H9 (cell line): ENCODE measurements at regions not wholly inside any gene's neighbourhood (a gene's known extent, or its start where the extent isn't known, plus 50 kb on each side); places are given as distances from the start of the nearest gene placed in this dataset.

Experiments used
- DNase-seq: peaks from one replicate; pipeline ENCODE4 v3.0.0-alpha.2; 2017
- H2AFZ ChIP-seq: one replicate; pipeline ENCODE4 v1.6.1; 2013; ENCODE audit warnings: mild to moderate bottlenecking, low read length, control low read depth, moderate library complexity
- H2AK5ac ChIP-seq: 2 replicates; pipeline ENCODE4 v1.6.1; 2013; ENCODE audit warnings: low read length, control low read depth, mixed read lengths; ENCODE audit not compliant: insufficient read length
- H2BK120ac ChIP-seq: one replicate; pipeline ENCODE4 v1.6.1; 2013; ENCODE audit warnings: low read depth, mild to moderate bottlenecking, low read length, control low read depth, inconsistent platforms; ENCODE audit not compliant: poor library complexity, severe bottlenecking
- H2BK12ac ChIP-seq: 2 replicates; pipeline ENCODE4 v1.6.1; 2013; ENCODE audit warnings: low read length, control low read depth, mixed read lengths, low read depth; ENCODE audit not compliant: insufficient read length
- H2BK15ac ChIP-seq: 2 replicates; pipeline ENCODE4 v1.6.1; 2013; ENCODE audit warnings: low read depth, low read length, control low read depth
- H2BK20ac ChIP-seq: one replicate; pipeline ENCODE4 v1.6.1; 2013; ENCODE audit warnings: low read depth, mild to moderate bottlenecking, low read length, control low read depth, inconsistent platforms; ENCODE audit not compliant: poor library complexity, severe bottlenecking
- H2BK5ac ChIP-seq: 2 replicates; pipeline ENCODE4 v1.6.1; 2013; ENCODE audit warnings: low read length, control low read depth, mixed read lengths; ENCODE audit not compliant: insufficient read length
- H3K14ac ChIP-seq: 2 replicates; pipeline ENCODE4 v1.6.1; 2013; ENCODE audit warnings: low read length, control low read depth; ENCODE audit not compliant: insufficient read depth
- H3K18ac ChIP-seq: 2 replicates; pipeline ENCODE4 v1.6.1; 2013; ENCODE audit warnings: low read depth, mild to moderate bottlenecking, mixed read lengths, low read length, control low read depth; ENCODE audit not compliant: insufficient read length
- H3K23ac ChIP-seq: 2 replicates; pipeline ENCODE4 v1.6.1; 2013; ENCODE audit warnings: low read length, control low read depth, mixed read lengths, low read depth; ENCODE audit not compliant: insufficient read length
- H3K23me2 ChIP-seq: 2 replicates; pipeline ENCODE4 v1.6.1; 2013; ENCODE audit warnings: low read depth, mild to moderate bottlenecking, mixed read lengths, low read length, control low read depth; ENCODE audit not compliant: insufficient read length, poor library complexity, severe bottlenecking
- H3K27ac ChIP-seq: 2 replicates; pipeline ENCODE4 v1.5.1; 2013; ENCODE audit warnings: low read length, control low read depth, mixed read lengths, low read depth; ENCODE audit not compliant: insufficient read length
- H3K27me3 ChIP-seq: 2 replicates; pipeline ENCODE4 v1.6.1; 2013; ENCODE audit warnings: low read length, control low read depth, inconsistent platforms; ENCODE audit not compliant: insufficient read depth
- H3K4ac ChIP-seq: 2 replicates; pipeline ENCODE4 v1.6.1; 2013; ENCODE audit warnings: low read depth, mild to moderate bottlenecking, control low read depth, inconsistent platforms, low read length, moderate library complexity
- H3K4me1 ChIP-seq: 2 replicates; pipeline ENCODE4 v1.6.1; 2013; ENCODE audit warnings: low read length, control low read depth, inconsistent platforms; ENCODE audit not compliant: insufficient read depth
- H3K4me2 ChIP-seq: 2 replicates; pipeline ENCODE4 v1.6.1; 2013; ENCODE audit warnings: low read length, control low read depth, mixed read lengths; ENCODE audit not compliant: insufficient read length, insufficient read depth
- H3K56ac ChIP-seq: 2 replicates; pipeline ENCODE4 v1.6.1; 2013; ENCODE audit warnings: low read depth, mild to moderate bottlenecking, mixed read lengths, low read length, control low read depth; ENCODE audit not compliant: insufficient read length
- H3K79me1 ChIP-seq: 2 replicates; pipeline ENCODE4 v1.6.1; 2013; ENCODE audit warnings: low read depth, mild to moderate bottlenecking, moderate library complexity, low read length, control low read depth, inconsistent platforms; ENCODE audit not compliant: insufficient read depth, poor library complexity, severe bottlenecking
- H3K79me2 ChIP-seq: 2 replicates; pipeline ENCODE4 v1.6.1; 2013; ENCODE audit warnings: low read length, control low read depth, inconsistent platforms; ENCODE audit not compliant: insufficient read depth
- H3K9ac ChIP-seq: 2 replicates; pipeline ENCODE4 v1.6.1; 2013; ENCODE audit warnings: low read length, control low read depth, mixed read lengths; ENCODE audit not compliant: insufficient read length; ENCODE audit errors: extremely low read depth
- H3K9me3 ChIP-seq: one replicate; pipeline ENCODE4 v1.6.1; 2013; ENCODE audit warnings: low read depth, low read length, inconsistent platforms; ENCODE audit not compliant: control insufficient read depth
- H3T11ph ChIP-seq: one replicate; pipeline ENCODE4 v1.6.1; 2013; ENCODE audit warnings: mild to moderate bottlenecking, low read length, control low read depth, inconsistent platforms
- H4K20me1 ChIP-seq: one replicate; pipeline ENCODE4 v1.6.1; 2013; ENCODE audit not compliant: control insufficient read depth, insufficient read length, insufficient read depth
- H4K5ac ChIP-seq: 2 replicates; pipeline ENCODE4 v1.6.1; 2013; ENCODE audit warnings: low read depth, mild to moderate bottlenecking, mixed read lengths, low read length, control low read depth; ENCODE audit not compliant: insufficient read length
- H4K8ac ChIP-seq: replicated peaks from 2 replicates; pipeline ENCODE4 v1.6.1; 2013; ENCODE audit warnings: low read length, control low read depth, mixed read lengths, low read depth; ENCODE audit not compliant: insufficient read length
- H4K91ac ChIP-seq: 2 replicates; pipeline ENCODE4 v1.6.1; 2013; ENCODE audit warnings: low read depth, mild to moderate bottlenecking, moderate library complexity, mixed read lengths, low read length, control low read depth; ENCODE audit not compliant: insufficient read length
- H3K27ac Mint-ChIP-seq, 3 experiments: 2 replicates in 2 of 3; 3 replicates in 1 of 3; pipeline ENCODE4 v1.8.0; 2020 to 2021; ENCODE audit warnings: mixed read lengths in 3 of 3, mild to moderate bottlenecking in 1 of 3, moderate library complexity in 1 of 3
- H3K27me3 Mint-ChIP-seq: 2 replicates; pipeline ENCODE4 v1.8.0; 2021; ENCODE audit warnings: low read depth, mild to moderate bottlenecking, moderate library complexity, mixed read lengths
- H3K36me3 Mint-ChIP-seq, 3 experiments: 2 replicates in 2 of 3; 3 replicates in 1 of 3; pipeline ENCODE4 v1.8.0; 2020 to 2021; ENCODE audit warnings: low read depth in 3 of 3, mixed read lengths in 3 of 3; ENCODE audit not compliant: insufficient read depth in 1 of 3
- H3K4me1 Mint-ChIP-seq, 2 experiments: 2 replicates each; pipeline ENCODE4 v1.8.0; 2020; ENCODE audit warnings: mixed read lengths in 2 of 2
- H3K4me3 Mint-ChIP-seq, 2 experiments: 2 replicates in 1 of 2; 3 replicates in 1 of 2; pipeline ENCODE4 v1.8.0; 2020 to 2021; ENCODE audit warnings: mild to moderate bottlenecking in 2 of 2, mixed read lengths in 2 of 2, moderate library complexity in 1 of 2
- H3K9me3 Mint-ChIP-seq, 2 experiments: 2 replicates in 1 of 2; 3 replicates in 1 of 2; pipeline ENCODE4 v1.8.0; 2020; ENCODE audit warnings: mild to moderate bottlenecking in 2 of 2, mixed read lengths in 2 of 2, moderate library complexity in 1 of 2
- WGBS: extraction: QIAGEN DNeasy Blood & Tissue Kit; methylation state at CpG from one replicate; pipeline ENCODE4 v1.1.7; 2013; ENCODE audit warnings: missing lambda C conversion rate, low lambda C conversion rate, mixed read lengths; ENCODE audit not compliant: insufficient read length; ENCODE audit errors: extremely low coverage; 5-methylcytosine and 5-hydroxymethylcytosine counted together
- TF ChIP-seq, protein P1 (sequence below): fragments of 200-600 bp; sonication (generic); conservative IDR thresholded peaks from 3 replicates; pipeline ENCODE4 v1.8.0; 2021; ENCODE audit warnings: antibody characterized with exemption, mild to moderate bottlenecking

DNA sequence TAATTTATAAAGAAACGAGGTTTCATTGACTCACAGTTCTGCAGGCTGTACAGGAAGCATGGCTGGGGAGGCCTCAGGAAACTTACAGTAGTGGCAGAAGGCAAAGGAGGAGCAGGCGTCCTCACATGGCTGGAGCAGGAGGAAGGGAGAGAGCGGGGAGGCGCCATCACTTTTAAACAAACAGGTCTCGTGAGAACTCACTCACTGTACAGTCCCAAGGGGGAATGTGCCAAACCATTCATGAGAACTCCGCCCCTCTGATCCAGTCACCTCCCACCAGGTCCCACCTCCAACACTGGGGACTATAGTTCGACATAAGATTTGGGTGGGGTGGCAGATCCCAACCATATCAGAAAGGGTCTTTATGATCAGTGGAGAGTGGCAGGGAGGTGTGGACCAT lies 392.4 kb upstream of the TNRC6C start:
- H4K5ac ChIP-seq, result no peak overlapping the region
- H3K79me2 ChIP-seq, result no peaks in the 10 kb centered on the region
- no peak for DNase-seq
- peaks cover 28% of the 10 kb centered on the region for H3K27me3 Mint-ChIP-seq
- no peaks in the 10 kb centered on the region for H3K27me3 ChIP-seq
- H3K4me2 ChIP-seq, result no peak overlapping the region
- no peaks in the 10 kb centered on the region for H4K20me1 ChIP-seq
- no peak overlapping the region for H3K27ac ChIP-seq
- H4K8ac ChIP-seq, result no peak overlapping the region
- H3K4me1 Mint-ChIP-seq, result peaks cover 0 to 4% of the 10 kb centered on the region in 2 experiments; a peak in 1 of 4 replicates
- H3K79me1 ChIP-seq, result no peaks in the 10 kb centered on the region
- no peak overlapping the region for H2AK5ac ChIP-seq
- H3K23ac ChIP-seq, result no peak overlapping the region
- H3K23me2 ChIP-seq, result no peaks in the 10 kb centered on the region
- H2BK20ac ChIP-seq, result no peak overlapping the region
- H2BK12ac ChIP-seq, result no peak overlapping the region
- no peak overlapping the region for H3K18ac ChIP-seq
- no peak overlapping the region for H3K14ac ChIP-seq
- no peak overlapping the region for H2BK120ac ChIP-seq
- H3K9ac ChIP-seq, result no peak overlapping the region
- WGBS, result no CpG with 5 or more reads among the region's 7 CpGs
- no peak overlapping the region for H3K4me3 Mint-ChIP-seq
- peaks cover 0 to 3% (median 0%) of the 10 kb centered on the region in 3 experiments; a peak in 2 of 7 replicates for H3K36me3 Mint-ChIP-seq
- H4K91ac ChIP-seq, result no peak overlapping the region
- no peak overlapping the region for H3K56ac ChIP-seq
- no peak overlapping the region for H3K27ac Mint-ChIP-seq
- TF ChIP-seq, protein P1, sequence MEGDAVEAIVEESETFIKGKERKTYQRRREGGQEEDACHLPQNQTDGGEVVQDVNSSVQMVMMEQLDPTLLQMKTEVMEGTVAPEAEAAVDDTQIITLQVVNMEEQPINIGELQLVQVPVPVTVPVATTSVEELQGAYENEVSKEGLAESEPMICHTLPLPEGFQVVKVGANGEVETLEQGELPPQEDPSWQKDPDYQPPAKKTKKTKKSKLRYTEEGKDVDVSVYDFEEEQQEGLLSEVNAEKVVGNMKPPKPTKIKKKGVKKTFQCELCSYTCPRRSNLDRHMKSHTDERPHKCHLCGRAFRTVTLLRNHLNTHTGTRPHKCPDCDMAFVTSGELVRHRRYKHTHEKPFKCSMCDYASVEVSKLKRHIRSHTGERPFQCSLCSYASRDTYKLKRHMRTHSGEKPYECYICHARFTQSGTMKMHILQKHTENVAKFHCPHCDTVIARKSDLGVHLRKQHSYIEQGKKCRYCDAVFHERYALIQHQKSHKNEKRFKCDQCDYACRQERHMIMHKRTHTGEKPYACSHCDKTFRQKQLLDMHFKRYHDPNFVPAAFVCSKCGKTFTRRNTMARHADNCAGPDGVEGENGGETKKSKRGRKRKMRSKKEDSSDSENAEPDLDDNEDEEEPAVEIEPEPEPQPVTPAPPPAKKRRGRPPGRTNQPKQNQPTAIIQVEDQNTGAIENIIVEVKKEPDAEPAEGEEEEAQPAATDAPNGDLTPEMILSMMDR, result no peak
- no peak overlapping the region for H2BK15ac ChIP-seq
- no peak overlapping the region for H2BK5ac ChIP-seq
- no peak overlapping the region for H2AFZ ChIP-seq
- H3K4ac ChIP-seq, result no peak overlapping the region
- no peaks in the 10 kb centered on the region for H3K9me3 ChIP-seq
- no peaks in the 10 kb centered on the region for H3K4me1 ChIP-seq
- no peak overlapping the region for H3T11ph ChIP-seq
- H3K9me3 Mint-ChIP-seq, result no peaks in the 10 kb centered on the region; a peak in 1 of 5 replicates
